ENCODE measurements at regions not wholly inside any gene's neighbourhood (a gene's known extent, or its start where the extent isn't known, plus 50 kb on each side); places are given as distances from the start of the nearest gene placed in this dataset.
A peak's percentile ranks its signal among the peaks of the same experiment; 100 is the strongest.

- H3K9me3 ChIP-seq (ENCODE audit: low read length) = peaks cover 4% of the 10 kb centered on the region; the same call in 1 of the 2 replicates
- no peak overlapping the region for H3K4me3 ChIP-seq (replicated peaks in 1 of 3; ENCODE audit: insufficient read depth in 1 of 3, low read depth in 2 of 3, low read length in 3 of 3)
- ATAC-seq (peak; percentile 69), FAIRE-seq (peak; percentile 81), DNase-seq (ENCODE audit: low spot score) (peak; percentile 67)
- H3K79me2 ChIP-seq (ENCODE audit: insufficient read depth, low read length) = no peaks in the 10 kb centered on the region
- in situ Hi-C loops (cut with HindIII; ENCODE audit: extremely low pct_ligation_motif_present, low pct_unique_long_range_greater_than_20kb) (no loop called here), intact Hi-C loops (cut with micrococcal nuclease; ENCODE audit: unreplicated experiment) (no loop called here)
- H3K36me3 ChIP-seq (replicated peaks in 1 of 2; ENCODE audit: control insufficient read depth in 1 of 2, insufficient read depth in 2 of 2, low read length in 2 of 2) = no peaks in the 10 kb centered on the region
- 4% methylated on average over 2 of the region's 2 CpGs for WGBS (ENCODE audit: low lambda C conversion rate)
- H2AFZ ChIP-seq (ENCODE audit: low read length) = no peak overlapping the region
- peaks cover 42% of the 10 kb centered on the region for H3K4me1 ChIP-seq (ENCODE audit: insufficient read depth, low read length)
- POLR2A ChIA-PET = no interaction called here
- peak overlapping the region; percentile 47 for H3K4me2 ChIP-seq (ENCODE audit: low read depth, low read length)
- no peaks in the 10 kb centered on the region for H4K20me1 ChIP-seq (ENCODE audit: insufficient read depth, low read length)
- no peak overlapping the region for H3K9ac ChIP-seq (ENCODE audit: insufficient read depth, low read depth, low read length)
- H3K27me3 ChIP-seq (ENCODE audit: control insufficient read depth in 1 of 2, insufficient read depth in 2 of 2, low read length in 2 of 2) = no peaks in the 10 kb centered on the region
- H3K27ac ChIP-seq (ENCODE audit: extremely low read length, insufficient read depth, low read length) = peak overlapping the region; percentile 42
- no TSS peak for BruUV-seq (replicated peaks)
- CTCF ChIA-PET (ENCODE audit: low intra/inter-chr PET ratio, low total read pairs) = no interaction called here
- TF ChIP-seq ZNF775 (CRISPR knock-in tag; IDR thresholded peaks at IDR 0.05; ENCODE audit: borderline replicate concordance) = no peak
- no peak for TF ChIP-seq MAFK (conservative IDR thresholded peaks at IDR 0.05 in 1 of 2, IDR thresholded peaks at IDR 0.05 in 1 of 2; ENCODE audit: low read length in 2 of 2)
- TF ChIP-seq ZNF639 (CRISPR knock-in tag; conservative IDR thresholded peaks at IDR 0.05) = no peak
- no peak for TF ChIP-seq ZNF556 (CRISPR knock-in tag; IDR thresholded peaks at IDR 0.05; ENCODE audit: borderline replicate concordance)
- no peak for TF ChIP-seq NPAS2 (CRISPR knock-in tag; IDR thresholded peaks at IDR 0.05; ENCODE audit: borderline replicate concordance)
- 0 out of 2 replicates have a peak, but pooled peaks have one; percentile 27 for TF ChIP-seq KDM4B (CRISPR knock-in tag; IDR thresholded peaks at IDR 0.05)
- TF ChIP-seq ZHX2 (IDR thresholded peaks at IDR 0.05; ENCODE audit: low read depth) = no peak
- TF ChIP-seq ZHX2 (CRISPR knock-in tag; IDR thresholded peaks at IDR 0.05; ENCODE audit: borderline replicate concordance) = no peak
- no peak for TF ChIP-seq ZNF501 (CRISPR knock-in tag; IDR thresholded peaks at IDR 0.05)
- no peak; the same call in 1 of the 2 replicates for TF ChIP-seq MBD4 (IDR thresholded peaks at IDR 0.05; ENCODE audit: borderline replicate concordance, low read length)
- TF ChIP-seq KAT2B (IDR thresholded peaks at IDR 0.05; ENCODE audit: borderline replicate concordance, low read depth, low read length) = no peak
- TF ChIP-seq ARID4A (CRISPR knock-in tag; IDR thresholded peaks at IDR 0.05; ENCODE audit: borderline replicate concordance) = no peak
Measured at GRCh38 chr12:75872762-75873161, 158.8 kb downstream of the PHLDA1 start.
